ENCODE measurements at regions not wholly inside any gene's neighbourhood (a gene's known extent, or its start where the extent isn't known, plus 50 kb on each side); places are given as distances from the start of the nearest gene placed in this dataset.

DNA sequence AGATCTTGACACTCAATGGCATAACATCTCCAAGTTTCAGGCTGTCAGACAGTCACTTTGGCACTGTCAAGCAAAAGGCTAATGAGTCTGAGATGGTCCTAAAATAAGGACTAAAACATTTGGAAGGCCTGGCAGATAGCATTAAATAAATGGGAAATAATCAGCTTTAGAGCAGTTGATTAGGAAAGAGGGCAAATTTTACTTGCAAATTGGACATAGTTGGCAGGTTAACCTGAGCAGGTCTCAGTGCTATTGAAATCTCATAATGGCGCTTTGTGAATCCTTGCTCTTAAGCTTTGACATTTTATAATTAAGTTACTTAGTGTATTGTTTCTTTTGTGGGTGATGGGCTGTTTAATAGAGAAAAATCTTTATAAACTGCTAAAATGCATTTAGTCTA, 1003.1 kb upstream of the GBE1 start:
- Mint-ChIP-seq H3K36me3 (ENCODE audit: low read depth) (no peaks in the 10 kb centered on the region), H3K4me1 (ENCODE audit: low read depth) (no peaks in the 10 kb centered on the region), H3K27me3 (ENCODE audit: insufficient read depth) (no peaks in the 10 kb centered on the region), H3K27ac (no peak overlapping the region), H3K9me3 (no peaks in the 10 kb centered on the region), H3K4me3 (no peak overlapping the region)
- intact Hi-C loops (cut with micrococcal nuclease): no loop called here
- DNase-seq (ENCODE audit: low spot score): no peak

- intact Hi-C loops (cut with micrococcal nuclease): no loop called here
Measured at GRCh38 chr3:82761858-82762257, 1000.4 kb upstream of the GBE1 start.

DNA sequence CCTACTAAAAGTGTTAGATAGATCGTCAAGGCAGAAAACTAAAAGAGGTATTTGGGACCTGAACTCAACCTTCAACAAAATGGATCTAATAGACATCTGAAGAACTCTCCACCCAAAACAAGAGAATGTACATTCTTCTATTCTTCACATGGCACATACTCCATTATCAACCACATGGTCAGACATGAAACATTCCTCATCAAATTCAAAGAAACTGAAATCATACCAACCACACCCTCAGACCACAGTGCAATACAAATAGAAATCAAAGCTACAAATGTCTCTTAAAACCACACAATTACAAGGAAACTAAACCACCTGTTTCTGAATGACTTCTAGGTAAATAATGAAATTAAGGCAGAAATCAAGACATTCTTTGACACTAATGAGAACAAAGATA, 984.1 kb upstream of the GBE1 start:
- H3K4me3 Mint-ChIP-seq: no peak overlapping the region
- intact Hi-C loops (cut with micrococcal nuclease): no loop called here
- no peaks in the 10 kb centered on the region for H3K36me3 Mint-ChIP-seq (ENCODE audit: low read depth)
- no peaks in the 10 kb centered on the region for H3K4me1 Mint-ChIP-seq (ENCODE audit: low read depth)
- no peak overlapping the region for H3K27ac Mint-ChIP-seq
- H3K27me3 Mint-ChIP-seq (ENCODE audit: insufficient read depth): no peaks in the 10 kb centered on the region
- DNase-seq (ENCODE audit: low spot score): no peak
- H3K9me3 Mint-ChIP-seq: peaks cover 5% of the 10 kb centered on the region

More at GRCh38 chr3:82761858-82762257, 1000.4 kb upstream of the GBE1 start:
- Mint-ChIP-seq H3K36me3 (ENCODE audit: low read depth) (no peaks in the 10 kb centered on the region), H3K27me3 (ENCODE audit: insufficient read depth) (no peaks in the 10 kb centered on the region), H3K27ac (no peak overlapping the region), H3K9me3 (peaks cover 3% of the 10 kb centered on the region), H3K4me1 (ENCODE audit: low read depth) (no peaks in the 10 kb centered on the region), H3K4me3 (no peak overlapping the region)
- no peak for DNase-seq (ENCODE audit: low spot score)

DNA sequence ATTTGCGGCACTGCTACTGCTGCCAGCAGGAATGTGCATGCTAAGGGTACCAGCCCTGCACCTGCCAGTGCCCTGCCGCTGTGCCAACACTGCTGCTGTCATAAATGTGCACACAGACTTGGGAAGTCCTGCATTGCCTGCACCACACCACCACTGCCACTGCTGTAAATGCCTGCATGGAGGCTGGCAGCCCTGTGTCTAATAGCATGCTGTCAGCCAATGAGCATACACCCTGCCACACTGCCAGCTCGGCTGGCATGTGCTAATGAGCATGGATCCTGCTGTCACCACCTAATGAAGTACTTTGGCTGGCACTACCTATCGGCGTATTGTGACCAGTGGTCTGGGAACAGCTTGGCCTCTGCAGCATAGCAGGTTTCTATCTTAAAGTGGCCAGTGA, 981.8 kb upstream of the GBE1 start:
- Mint-ChIP-seq H3K36me3 (ENCODE audit: low read depth) (no peaks in the 10 kb centered on the region), H3K4me1 (ENCODE audit: low read depth) (no peaks in the 10 kb centered on the region), H3K9me3 (peaks cover 11% of the 10 kb centered on the region), H3K4me3 (no peak overlapping the region), H3K27ac (no peak overlapping the region), H3K27me3 (ENCODE audit: insufficient read depth) (no peaks in the 10 kb centered on the region)
- DNase-seq (ENCODE audit: low spot score): no peak
- intact Hi-C loops (cut with micrococcal nuclease): no loop called here

- H3K4me3 Mint-ChIP-seq: no peak overlapping the region
- no peaks in the 10 kb centered on the region for H3K36me3 Mint-ChIP-seq (ENCODE audit: low read depth)
- H3K4me1 Mint-ChIP-seq (ENCODE audit: low read depth): no peaks in the 10 kb centered on the region
- intact Hi-C loops (cut with micrococcal nuclease): no loop called here
- H3K27ac Mint-ChIP-seq: no peak overlapping the region
- H3K9me3 Mint-ChIP-seq: peaks cover 11% of the 10 kb centered on the region
- DNase-seq (ENCODE audit: low spot score): no peak
- no peaks in the 10 kb centered on the region for H3K27me3 Mint-ChIP-seq (ENCODE audit: insufficient read depth)
Measured at GRCh38 chr3:82741346-82741745, 979.9 kb upstream of the GBE1 start.

DNA sequence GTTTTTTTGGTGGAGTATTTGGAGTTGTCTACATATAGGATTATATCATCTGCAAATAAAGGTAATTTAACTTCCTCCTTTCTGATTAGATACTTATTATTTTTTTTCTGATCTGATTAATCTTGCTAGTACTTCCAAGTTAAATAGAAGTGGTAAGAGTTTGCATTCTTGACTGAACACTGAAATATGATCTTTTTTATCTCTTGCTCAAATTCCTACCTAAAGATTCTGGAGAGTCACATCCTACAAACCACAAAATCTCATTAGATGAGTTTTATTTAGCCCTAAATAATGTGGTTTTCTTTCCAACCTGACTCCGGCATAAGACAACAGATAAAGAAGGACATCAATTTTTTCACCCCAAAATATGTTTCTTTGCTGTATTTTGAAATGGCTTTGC, 977.9 kb upstream of the GBE1 start:
- Mint-ChIP-seq H3K27me3 (ENCODE audit: insufficient read depth) (no peaks in the 10 kb centered on the region), H3K9me3 (peaks cover 11% of the 10 kb centered on the region), H3K27ac (no peak overlapping the region), H3K4me3 (no peak overlapping the region), H3K36me3 (ENCODE audit: low read depth) (no peaks in the 10 kb centered on the region), H3K4me1 (ENCODE audit: low read depth) (no peaks in the 10 kb centered on the region)
- intact Hi-C loops (cut with micrococcal nuclease): no loop called here
- DNase-seq (ENCODE audit: low spot score): no peak

- peaks cover 5% of the 10 kb centered on the region for H3K9me3 Mint-ChIP-seq
- H3K27ac Mint-ChIP-seq: no peak overlapping the region
- no peak for DNase-seq (ENCODE audit: low spot score)
- no peaks in the 10 kb centered on the region for H3K4me1 Mint-ChIP-seq (ENCODE audit: low read depth)
- no peaks in the 10 kb centered on the region for H3K36me3 Mint-ChIP-seq (ENCODE audit: low read depth)
- H3K4me3 Mint-ChIP-seq: no peak overlapping the region
- H3K27me3 Mint-ChIP-seq (ENCODE audit: insufficient read depth): no peaks in the 10 kb centered on the region
- intact Hi-C loops (cut with micrococcal nuclease): no loop called here
Measured at GRCh38 chr3:82736696-82737277, 975.3 kb upstream of the GBE1 start.

GRCh38 chr3:82715091-82715856, 953.8 kb upstream of the GBE1 start:
- H3K27ac Mint-ChIP-seq: no peak overlapping the region
- DNase-seq (ENCODE audit: low spot score): no peak
- no peaks in the 10 kb centered on the region for H3K4me1 Mint-ChIP-seq (ENCODE audit: low read depth)
- intact Hi-C loops (cut with micrococcal nuclease): no loop called here
- no peaks in the 10 kb centered on the region for H3K27me3 Mint-ChIP-seq (ENCODE audit: insufficient read depth)
- no peaks in the 10 kb centered on the region for H3K36me3 Mint-ChIP-seq (ENCODE audit: low read depth)
- no peak overlapping the region for H3K4me3 Mint-ChIP-seq
- peaks cover 21% of the 10 kb centered on the region for H3K9me3 Mint-ChIP-seq

- Mint-ChIP-seq H3K27ac (no peak overlapping the region), H3K36me3 (ENCODE audit: low read depth) (no peaks in the 10 kb centered on the region), H3K4me3 (no peak overlapping the region), H3K9me3 (peaks cover 32% of the 10 kb centered on the region), H3K27me3 (ENCODE audit: insufficient read depth) (no peaks in the 10 kb centered on the region), H3K4me1 (ENCODE audit: low read depth) (no peaks in the 10 kb centered on the region)
- no peak for DNase-seq (ENCODE audit: low spot score)
- intact Hi-C loops (cut with micrococcal nuclease): no loop called here
Measured at GRCh38 chr3:82707035-82707434, 945.6 kb upstream of the GBE1 start.

DNA sequence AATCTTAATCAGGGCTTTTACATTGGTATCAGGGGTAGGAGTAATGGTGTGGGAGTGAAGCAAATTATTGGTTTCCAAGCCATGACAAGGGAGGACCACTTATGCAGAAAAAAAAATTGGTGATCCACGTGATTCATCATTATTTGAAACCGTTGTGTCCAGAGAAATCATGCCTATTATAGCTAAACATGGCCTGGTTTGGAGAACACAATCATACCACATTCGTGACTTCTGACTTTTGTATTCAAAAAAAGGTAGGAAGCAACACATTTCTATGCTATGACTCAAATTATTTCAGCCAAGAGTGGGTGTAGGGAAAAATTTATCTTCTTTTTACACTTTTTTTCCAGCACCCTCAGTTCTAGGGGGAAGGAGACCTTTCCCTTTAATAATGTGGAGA, 924.3 kb upstream of the GBE1 start:
- intact Hi-C loops (cut with micrococcal nuclease): no loop called here
- Mint-ChIP-seq H3K27ac (no peak overlapping the region), H3K36me3 (ENCODE audit: low read depth) (no peaks in the 10 kb centered on the region), H3K4me3 (no peak overlapping the region), H3K4me1 (ENCODE audit: low read depth) (no peaks in the 10 kb centered on the region), H3K9me3 (peaks cover 13% of the 10 kb centered on the region), H3K27me3 (ENCODE audit: insufficient read depth) (no peaks in the 10 kb centered on the region)
- no peak for DNase-seq (ENCODE audit: low spot score)

- no peak for DNase-seq (ENCODE audit: low spot score)
- intact Hi-C loops (cut with micrococcal nuclease): no loop called here
- Mint-ChIP-seq H3K27me3 (ENCODE audit: insufficient read depth) (no peaks in the 10 kb centered on the region), H3K4me3 (no peak overlapping the region), H3K27ac (no peak overlapping the region), H3K4me1 (ENCODE audit: low read depth) (no peaks in the 10 kb centered on the region), H3K36me3 (ENCODE audit: low read depth) (no peaks in the 10 kb centered on the region), H3K9me3 (no peaks in the 10 kb centered on the region)
Measured at GRCh38 chr3:82676356-82677026, 915.0 kb upstream of the GBE1 start.

DNA sequence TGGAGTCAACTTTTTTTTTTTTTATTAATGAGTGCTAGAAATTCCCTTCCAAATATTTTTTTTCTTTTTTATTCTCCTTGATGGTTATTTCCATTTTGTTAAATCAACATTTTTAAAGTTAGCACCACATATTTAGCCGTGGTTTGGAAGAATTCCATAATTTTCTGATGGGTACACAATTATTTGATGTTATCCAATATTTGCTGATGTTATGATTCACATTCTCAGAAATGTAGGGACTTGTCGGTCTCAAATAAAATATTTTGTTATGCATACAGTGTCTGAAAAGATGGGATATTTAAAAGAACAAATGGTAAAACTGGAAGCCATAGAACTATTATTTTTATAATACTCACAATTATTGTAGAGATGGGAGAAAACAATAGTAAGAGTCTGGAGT, 911.5 kb upstream of the GBE1 start:
- intact Hi-C loops (cut with micrococcal nuclease): no loop called here
- Mint-ChIP-seq H3K27ac (no peak overlapping the region), H3K9me3 (peaks cover 5% of the 10 kb centered on the region), H3K27me3 (ENCODE audit: insufficient read depth) (no peaks in the 10 kb centered on the region), H3K36me3 (ENCODE audit: low read depth) (no peaks in the 10 kb centered on the region), H3K4me3 (no peak overlapping the region), H3K4me1 (ENCODE audit: low read depth) (no peaks in the 10 kb centered on the region)
- DNase-seq (ENCODE audit: low spot score): no peak

DNA sequence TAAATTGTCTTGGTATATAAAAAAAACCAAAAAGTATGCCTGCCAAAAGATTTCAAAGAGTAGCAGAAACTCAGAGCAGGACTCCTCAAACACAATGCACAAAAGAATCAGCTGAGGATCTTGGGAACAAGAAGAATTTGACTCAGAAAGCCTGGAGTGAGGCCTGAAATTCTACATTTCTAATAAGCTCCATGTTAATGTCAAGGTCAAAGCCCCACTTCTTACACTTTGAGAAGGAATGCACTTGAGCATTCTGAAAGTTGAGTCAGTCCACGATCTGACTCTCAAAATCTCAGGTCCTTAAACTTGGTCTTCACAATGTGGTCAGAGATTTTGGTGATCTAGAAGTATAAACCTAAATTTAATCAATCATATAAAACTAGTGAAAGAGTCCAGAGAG, 910.0 kb upstream of the GBE1 start:
- H3K4me3 Mint-ChIP-seq: no peak overlapping the region
- no peak for DNase-seq (ENCODE audit: low spot score)
- intact Hi-C loops (cut with micrococcal nuclease): no loop called here
- no peak overlapping the region for H3K27ac Mint-ChIP-seq
- H3K4me1 Mint-ChIP-seq (ENCODE audit: low read depth): no peaks in the 10 kb centered on the region
- no peaks in the 10 kb centered on the region for H3K27me3 Mint-ChIP-seq (ENCODE audit: insufficient read depth)
- no peaks in the 10 kb centered on the region for H3K36me3 Mint-ChIP-seq (ENCODE audit: low read depth)
- H3K9me3 Mint-ChIP-seq: peaks cover 10% of the 10 kb centered on the region
